ENCODE measurements at regions not wholly inside any gene's neighbourhood (a gene's known extent, or its start where the extent isn't known, plus 50 kb on each side); places are given as distances from the start of the nearest gene placed in this dataset.

- H3K4me3 ChIP-seq: no peak overlapping the region
- DNase-seq (ENCODE audit: low spot score): no peak
- TF ChIP-seq CTCF (IDR thresholded peaks at IDR 0.05): no peak
- no peak overlapping the region for H3K27ac ChIP-seq
Observed at GRCh38 chr6:163643866-163644265, 229.3 kb downstream of the QKI start.

- no peak for DNase-seq (ENCODE audit: low spot score)
- Histone ChIP-seq H3K4me3 (no peak overlapping the region), H3K27ac (no peak overlapping the region)
- no peak for TF ChIP-seq CTCF (IDR thresholded peaks at IDR 0.05)
Observed at GRCh38 chr6:163641706-163642105, 227.2 kb downstream of the QKI start.

- H3K27ac ChIP-seq: no peak overlapping the region
- no peak for DNase-seq (ENCODE audit: low spot score)
- no peak for TF ChIP-seq CTCF (IDR thresholded peaks at IDR 0.05)
- H3K4me3 ChIP-seq: no peak overlapping the region
Observed at GRCh38 chr6:163640641-163641040, 226.1 kb downstream of the QKI start.

- no peak for DNase-seq (ENCODE audit: low spot score)
- no peak for TF ChIP-seq CTCF (IDR thresholded peaks at IDR 0.05)
- H3K4me3 ChIP-seq: no peak overlapping the region
- H3K27ac ChIP-seq: no peak overlapping the region
Observed at GRCh38 chr6:163637524-163637923, 223.0 kb downstream of the QKI start.

GRCh38 chr6:163635731-163636364 is 221.3 kb downstream of the QKI start:
- no peak for TF ChIP-seq CTCF (IDR thresholded peaks at IDR 0.05)
- Histone ChIP-seq H3K4me3 (no peak overlapping the region), H3K27ac (no peak overlapping the region)
- no peak for DNase-seq (ENCODE audit: low spot score)

GRCh38 chr6:163635315-163635714 is 220.8 kb downstream of the QKI start:
- DNase-seq (ENCODE audit: low spot score): no peak
- no peak overlapping the region for H3K27ac ChIP-seq
- no peak for TF ChIP-seq CTCF (IDR thresholded peaks at IDR 0.05)
- H3K4me3 ChIP-seq: no peak overlapping the region
